ENCODE measurements at regions not wholly inside any gene's neighbourhood (a gene's known extent, or its start where the extent isn't known, plus 50 kb on each side); places are given as distances from the start of the nearest gene placed in this dataset.
"Not testable (repeated sequence)": the region's sequence is repeated elsewhere in the genome, so short reads cannot be mapped to it uniquely, and the experiment has no call there.

GRCh38 chr12:9449657-9450126 is 158.0 kb downstream of the KLRB1 start:
- DNase-seq (ENCODE audit: low spot score) = not testable (repeated sequence)

DNA sequence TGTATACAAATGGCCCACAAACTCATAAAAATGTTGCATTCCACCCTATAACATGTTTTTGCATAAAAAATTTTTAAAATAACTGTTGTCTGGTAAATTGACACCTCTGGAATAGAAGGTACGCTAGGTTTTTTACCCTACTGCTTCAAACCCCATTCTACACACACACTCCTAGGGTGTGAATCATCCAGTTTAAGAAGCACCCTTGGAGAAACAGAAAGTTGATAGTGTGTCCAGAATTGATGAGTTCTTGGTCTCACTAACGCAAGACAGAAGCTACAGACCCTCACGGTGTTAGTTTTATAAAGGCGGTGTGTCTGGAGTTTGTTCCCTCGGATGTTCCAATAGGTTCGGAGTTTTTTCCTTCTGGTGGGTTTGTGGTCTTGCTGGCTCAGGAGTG is 158.5 kb downstream of the KLRB1 start:
- no peak for DNase-seq (ENCODE audit: low spot score)

GRCh38 chr12:9448648-9449047 is 159.1 kb downstream of the KLRB1 start:
- not testable (repeated sequence) for DNase-seq (ENCODE audit: low spot score)

GRCh38 chr12:9447791-9448614 is 159.7 kb downstream of the KLRB1 start:
- peak; percentile 90 for DNase-seq (ENCODE audit: low spot score)

DNA sequence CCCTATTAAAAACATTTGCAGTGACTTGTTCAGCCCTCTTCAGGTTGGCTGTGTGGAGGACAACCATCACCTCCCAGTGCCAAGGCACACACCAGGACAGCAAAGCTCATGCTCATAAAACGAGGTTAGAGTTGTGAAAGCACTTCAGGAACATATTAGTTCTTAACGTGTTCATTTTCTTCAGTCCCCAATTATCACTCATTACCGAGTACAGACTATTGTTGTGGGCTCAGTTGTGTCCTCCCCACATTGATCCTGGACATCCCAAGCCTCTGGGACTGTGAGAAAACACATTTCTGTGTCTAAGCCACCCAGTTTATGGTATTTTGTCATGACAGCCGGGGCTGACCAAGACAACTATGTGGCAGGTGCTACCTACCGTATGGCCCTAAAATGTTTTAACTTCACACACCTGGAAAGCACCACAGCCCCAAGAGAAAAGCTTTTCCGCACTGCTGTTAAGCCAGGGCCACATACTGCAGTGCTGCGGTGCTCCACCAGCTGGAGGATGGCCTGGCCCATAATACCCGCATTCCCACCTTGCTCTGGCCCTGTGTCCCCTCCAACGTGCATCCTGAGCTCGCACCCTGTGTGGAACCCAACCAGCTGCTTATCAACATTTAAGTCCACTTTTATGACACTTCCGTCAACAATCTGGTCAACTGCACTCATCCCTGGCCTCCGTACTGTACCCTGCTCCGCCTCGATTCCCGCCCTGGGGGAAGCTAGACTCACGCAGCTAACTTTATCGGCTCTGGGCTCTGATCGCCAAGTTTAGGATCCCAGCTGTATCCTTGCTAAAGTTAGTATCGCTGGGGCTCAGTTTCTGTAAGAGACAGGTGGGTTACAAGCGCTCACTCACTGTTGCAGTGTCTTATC is 160.6 kb downstream of the KLRB1 start:
- DNase-seq (ENCODE audit: low spot score) = not testable (repeated sequence)

GRCh38 chr12:9440428-9440827 is 167.3 kb downstream of the KLRB1 start:
- DNase-seq (ENCODE audit: low spot score) = not testable (repeated sequence)

DNA sequence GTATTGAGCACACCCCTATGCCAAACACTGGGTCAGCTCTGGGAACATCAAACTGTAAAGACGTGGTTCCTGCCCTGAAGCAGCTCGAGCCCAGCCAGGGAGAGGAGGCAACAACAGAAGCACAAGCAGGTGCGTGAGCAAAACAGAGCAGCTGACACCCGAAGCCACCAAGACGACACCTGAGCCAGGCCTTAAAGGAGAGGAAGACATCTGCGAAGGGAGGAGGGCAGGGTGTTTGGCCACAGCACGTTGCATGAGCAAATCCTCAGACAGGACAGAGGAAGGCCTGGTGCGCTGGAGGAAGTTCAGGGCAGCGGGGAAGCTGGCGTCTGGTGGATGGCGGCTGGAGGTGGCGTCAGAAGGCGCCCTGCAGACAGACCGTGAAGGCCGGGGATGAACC is 172.0 kb downstream of the KLRB1 start:
- DNase-seq (ENCODE audit: low spot score) = not testable (repeated sequence)

DNA sequence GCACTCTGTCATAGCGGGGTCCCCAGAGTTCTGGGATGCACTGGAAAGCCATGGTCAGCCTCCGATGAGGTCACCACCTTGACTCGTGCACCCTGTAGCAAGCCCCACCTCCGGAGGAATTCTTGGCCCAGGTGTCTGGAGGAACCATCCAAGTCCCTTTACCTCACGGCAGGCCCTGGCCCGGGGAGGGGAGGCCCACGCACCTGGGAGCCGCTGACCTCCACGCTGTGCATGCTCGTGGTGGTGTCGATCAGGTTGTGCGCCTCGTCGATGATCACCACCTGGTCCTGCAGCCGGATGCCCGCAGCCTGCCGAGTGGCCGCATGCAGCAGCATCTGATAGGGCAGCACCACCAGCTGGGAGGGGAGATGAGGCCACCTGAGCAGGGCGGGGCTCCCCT is 177.3 kb downstream of the KLRB1 start:
- DNase-seq (ENCODE audit: low spot score) = not testable (repeated sequence)

DNA sequence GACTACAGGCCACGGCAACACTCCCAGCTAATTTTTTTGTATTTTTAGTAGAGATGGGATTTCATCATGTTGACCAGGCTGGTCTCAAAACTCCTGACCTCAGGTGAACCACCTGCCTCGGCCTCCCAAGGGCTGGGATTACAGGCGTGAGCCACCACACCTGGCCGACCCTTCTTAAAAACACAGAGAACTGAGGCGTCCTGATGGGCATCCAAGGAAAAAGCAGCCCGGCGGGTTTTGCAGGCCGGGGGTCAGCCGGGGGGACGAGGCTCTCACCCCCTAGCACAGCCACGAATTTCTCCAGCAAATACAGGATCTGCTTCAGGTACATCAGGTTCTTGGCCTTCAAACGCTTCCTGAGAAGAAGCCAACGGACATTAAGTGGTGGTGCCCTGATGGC is 178.9 kb downstream of the KLRB1 start:
- DNase-seq (ENCODE audit: low spot score) = not testable (repeated sequence)

- DNase-seq (ENCODE audit: low spot score) = not testable (repeated sequence)
Measured at GRCh38 chr12:9425429-9425828, 182.3 kb downstream of the KLRB1 start.

- not testable (repeated sequence) for DNase-seq (ENCODE audit: low spot score)
Measured at GRCh38 chr12:9424175-9424740, 183.5 kb downstream of the KLRB1 start.

- not testable (repeated sequence) for DNase-seq (ENCODE audit: low spot score)
Measured at GRCh38 chr12:9422689-9423088, 185.0 kb downstream of the KLRB1 start.

DNA sequence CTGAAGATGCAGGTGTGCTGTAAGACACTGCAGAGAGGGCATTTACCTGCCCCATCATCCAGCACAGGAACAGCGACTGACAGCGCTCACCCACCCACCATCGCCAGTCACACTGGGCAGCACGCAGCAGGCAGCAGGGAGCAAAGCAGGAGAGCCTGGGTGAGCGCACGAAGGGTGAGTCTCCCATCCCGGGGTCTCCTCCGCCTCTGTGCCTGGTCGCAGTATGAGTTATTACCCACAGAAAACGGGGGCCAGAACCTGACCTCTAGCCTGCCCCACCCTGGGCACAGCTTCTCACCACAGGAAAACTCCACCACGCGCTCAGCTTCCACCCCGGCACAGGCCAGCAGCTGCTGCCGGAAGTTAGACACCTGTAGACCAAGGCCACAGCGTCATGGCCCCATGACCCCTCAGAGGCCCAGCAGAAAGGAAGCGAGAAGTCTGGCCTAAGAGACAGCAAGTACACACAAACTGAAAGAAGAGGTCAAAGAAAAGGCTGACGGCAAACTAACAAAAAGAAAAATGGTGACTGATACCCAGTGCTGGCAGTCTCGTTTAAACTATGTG is 186.1 kb downstream of the KLRB1 start:
- not testable (repeated sequence) for DNase-seq (ENCODE audit: low spot score)

DNA sequence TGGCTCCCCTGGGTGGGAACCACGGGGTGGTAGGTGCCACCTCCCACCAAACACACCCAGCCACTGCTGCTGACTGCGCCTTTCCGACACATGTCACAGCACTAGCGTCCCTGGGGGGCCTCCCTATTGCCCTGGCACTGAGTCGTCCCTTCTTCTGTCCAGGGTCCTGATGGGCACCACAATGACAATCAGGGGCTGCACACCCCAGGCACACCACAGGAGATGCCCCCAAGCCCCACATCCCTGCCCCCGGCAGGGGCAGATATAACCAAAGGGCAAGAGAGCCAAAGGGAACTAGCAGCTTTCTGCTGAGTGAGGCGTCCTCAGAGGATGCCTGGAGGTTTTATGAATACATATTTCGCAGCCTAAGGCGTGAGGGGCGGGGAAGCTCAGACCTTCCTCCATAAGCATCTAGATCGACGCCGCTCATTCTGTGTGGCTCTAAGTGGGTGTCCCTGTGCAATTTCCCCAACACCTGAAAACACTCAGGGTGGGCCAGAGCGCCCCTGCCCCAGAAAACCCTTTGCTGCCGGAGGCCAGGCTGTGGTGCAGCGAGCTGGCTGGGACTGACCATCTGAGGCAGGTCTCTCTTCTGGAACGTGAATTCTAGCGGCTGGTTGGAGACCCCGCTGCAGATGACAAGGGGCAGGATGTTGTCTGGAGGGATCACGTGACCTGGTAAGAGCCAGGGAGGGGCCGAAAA is 186.7 kb downstream of the KLRB1 start:
- DNase-seq (ENCODE audit: low spot score) = not testable (repeated sequence)

GRCh38 chr12:9418669-9419041 is 189.1 kb downstream of the KLRB1 start:
- DNase-seq (ENCODE audit: low spot score) = not testable (repeated sequence)

DNA sequence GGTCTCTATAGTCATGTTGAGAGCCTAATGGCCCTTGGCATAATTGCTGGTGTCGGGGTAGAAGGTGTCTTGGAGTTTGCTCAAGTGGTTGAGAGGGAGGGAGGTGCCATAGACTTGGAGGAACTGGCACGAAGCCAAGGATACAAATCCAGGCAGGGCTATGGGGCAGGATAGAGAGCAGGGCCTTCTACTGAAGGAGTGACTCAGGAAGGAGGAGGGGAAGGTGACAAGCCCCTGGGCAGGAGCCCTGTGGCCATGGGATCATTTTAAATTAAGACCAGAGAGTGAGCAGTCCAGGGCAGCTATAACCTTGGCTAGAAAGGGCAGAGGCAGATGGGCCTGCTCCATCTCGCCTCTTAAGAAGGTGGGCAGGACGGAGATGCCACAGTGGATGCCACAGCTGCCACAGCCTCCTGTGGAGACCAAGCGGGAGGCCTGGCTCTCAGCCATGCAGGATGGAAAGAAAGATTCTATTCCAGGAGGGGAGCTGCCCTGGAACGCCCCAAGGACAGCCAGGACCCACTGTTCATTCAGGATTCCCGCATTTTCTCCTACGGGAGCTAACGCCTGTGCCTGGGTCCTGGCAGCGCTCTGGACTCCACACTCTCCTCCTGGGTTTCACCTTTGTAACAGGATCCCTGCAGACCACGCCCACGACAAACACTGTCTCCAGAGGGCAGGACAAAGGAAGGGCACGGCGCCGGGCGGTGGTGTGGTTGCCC is 189.6 kb downstream of the KLRB1 start:
- DNase-seq (ENCODE audit: low spot score) = not testable (repeated sequence)

- DNase-seq (ENCODE audit: low spot score) = not testable (repeated sequence)
Measured at GRCh38 chr12:9417341-9417740, 190.4 kb downstream of the KLRB1 start.

DNA sequence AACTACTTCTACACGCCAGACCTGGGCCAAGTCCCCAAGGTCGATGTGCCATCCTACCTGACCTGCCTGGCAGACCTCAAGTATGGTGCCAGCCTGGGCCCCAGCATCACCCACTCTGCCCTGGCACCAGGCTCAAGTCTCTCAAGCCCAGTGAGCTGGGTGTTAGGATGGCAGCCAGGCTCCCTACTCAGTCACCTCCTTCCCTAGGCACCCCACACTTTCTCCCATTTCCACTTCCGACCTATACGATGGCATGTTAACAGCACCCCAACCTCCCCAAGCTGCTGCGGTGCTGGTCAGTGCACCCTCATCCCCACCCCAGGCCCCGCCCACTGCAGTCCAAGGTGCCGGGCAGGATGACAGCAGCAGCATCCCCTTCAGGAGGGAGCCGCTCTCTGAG is 191.4 kb downstream of the KLRB1 start:
- DNase-seq (ENCODE audit: low spot score) = not testable (repeated sequence)

DNA sequence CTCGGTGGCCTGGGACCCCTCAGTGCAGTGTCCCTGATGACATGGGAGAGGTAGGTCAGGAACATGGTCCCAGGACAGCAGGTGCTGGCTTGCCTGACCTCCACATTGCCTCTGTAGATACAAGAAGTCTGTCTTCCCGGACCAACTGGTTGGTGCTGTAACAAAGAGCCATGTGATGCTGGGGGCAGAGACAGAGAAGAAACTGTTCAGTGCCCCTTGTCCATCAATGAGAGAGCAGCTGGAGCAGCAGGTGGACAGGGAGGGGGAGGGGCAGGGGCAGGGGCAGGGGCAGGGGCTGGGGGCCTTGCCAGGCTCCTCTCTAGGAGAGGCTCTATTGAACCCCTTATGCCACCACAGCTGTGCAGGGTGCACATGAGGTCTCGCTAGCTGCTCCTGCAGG is 191.8 kb downstream of the KLRB1 start:
- DNase-seq (ENCODE audit: low spot score) = not testable (repeated sequence)

DNA sequence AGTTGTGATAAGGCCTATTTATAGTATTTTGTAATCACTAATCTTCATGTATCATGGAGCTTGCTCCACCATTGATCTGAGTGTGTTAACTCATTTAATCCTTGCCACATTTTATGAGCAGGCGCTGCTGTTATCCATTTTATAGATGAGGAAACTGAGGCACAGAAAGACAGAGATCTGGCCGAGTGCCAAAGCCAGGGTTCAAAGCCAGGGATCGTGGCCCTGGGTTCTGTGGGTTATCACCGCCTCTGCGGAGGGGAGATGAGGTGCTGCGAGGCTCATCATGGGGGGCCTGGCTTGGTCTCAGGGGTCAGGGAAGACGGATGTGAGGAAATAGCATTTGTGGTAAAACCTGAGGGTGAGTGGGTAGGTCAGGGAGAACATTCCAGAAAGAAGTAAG is 193.9 kb downstream of the KLRB1 start:
- not testable (repeated sequence) for DNase-seq (ENCODE audit: low spot score)

GRCh38 chr12:9412459-9412858 is 195.3 kb downstream of the KLRB1 start:
- not testable (repeated sequence) for DNase-seq (ENCODE audit: low spot score)

All from activated CD4-positive, alpha-beta T cell treated with anti-CD3 and anti-CD28 coated beads, Interleukin-2, Interleukin-4, amounts not matched to agents 100 ng/mL and 50 ng/mL, durations not matched to agents 16 hours and 8 hours (primary cell).